HAP-1 (cell line): ENCODE measurements at regions not wholly inside any gene's neighbourhood (a gene's known extent, or its start where the extent isn't known, plus 50 kb on each side); places are given as distances from the start of the nearest gene placed in this dataset.
"Not testable (repeated sequence)": the region's sequence is repeated elsewhere in the genome, so short reads cannot be mapped to it uniquely, and the experiment has no call there.

Experiments
- DNase-seq, 2 experiments: peaks; one replicate each; pipeline ENCODE4 v3.0.0-alpha.2; 2016 to 2020; ENCODE audit warnings: low spot score in 2 of 2
- H3K27me3 ChIP-seq: fragments of 250-450 bp; sonication (Bioruptor Pico); 2 replicates; pipeline ENCODE4 v1.5.1; 2020; ENCODE audit warnings: low read depth, mild to moderate bottlenecking, moderate library complexity
- H3K36me3 ChIP-seq: fragments of 250-450 bp; sonication (Bioruptor Pico); replicated peaks from 2 replicates; pipeline ENCODE4 v1.5.1; 2020; ENCODE audit warnings: mild to moderate bottlenecking
- H3K4me1 ChIP-seq: fragments of 250-450 bp; sonication (Bioruptor Pico); 2 replicates; pipeline ENCODE4 v1.5.1; 2020; ENCODE audit warnings: mild to moderate bottlenecking
- H3K4me3 ChIP-seq: fragments of 250-450 bp; sonication (Bioruptor Pico); 2 replicates; pipeline ENCODE4 v1.5.1; 2020; ENCODE audit warnings: mild to moderate bottlenecking, moderate library complexity
- H3K9me3 ChIP-seq: fragments of 250-450 bp; sonication (Bioruptor Pico); 2 replicates; pipeline ENCODE4 v1.5.1; 2020; ENCODE audit warnings: mild to moderate bottlenecking, moderate library complexity
- in situ Hi-C: fragments of 300-500 bp; cut with MboI; formaldehyde crosslinking; loops from 3 replicates; pipeline ENCODE4 v1.14.3; 2020; ENCODE audit warnings: low sequenced_read_pairs, inconsistent platforms, mixed read lengths

DNA sequence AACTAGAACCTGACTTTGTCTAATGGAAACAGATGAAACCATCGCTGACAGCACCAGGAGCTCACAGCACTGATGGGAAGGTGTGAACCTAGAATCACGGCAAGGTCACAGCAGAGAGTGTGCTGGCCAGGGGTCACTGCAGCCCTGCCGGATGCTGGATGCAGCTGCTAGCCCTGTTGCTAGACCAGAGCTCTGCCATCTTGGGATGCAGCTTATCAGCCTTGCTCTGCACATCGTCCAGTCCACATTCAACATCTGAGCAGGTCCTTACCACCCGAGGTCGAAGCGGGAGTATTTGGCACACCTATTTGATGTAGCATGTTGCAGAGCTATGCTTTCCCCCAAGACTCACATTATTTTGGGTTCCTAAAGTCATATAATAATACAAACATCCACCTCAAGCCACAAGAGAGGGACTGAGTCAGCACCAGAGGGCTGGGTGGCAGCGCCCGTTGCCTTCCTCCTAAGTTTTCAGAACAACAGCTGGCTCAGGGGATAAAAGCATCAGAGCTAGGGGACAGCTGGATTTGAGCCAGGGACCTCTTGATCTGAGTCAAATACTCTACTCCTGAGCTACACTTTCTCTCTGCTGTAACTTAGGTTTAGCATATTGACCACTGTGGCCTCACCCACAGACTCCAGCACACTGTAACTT, 135.3 kb downstream of the ZNF467 start:
- no peaks in the 10 kb centered on the region for H3K9me3 ChIP-seq
- in situ Hi-C loops, result no loop called here
- no peaks in the 10 kb centered on the region for H3K4me1 ChIP-seq
- no peak for DNase-seq
- H3K4me3 ChIP-seq, result no peak overlapping the region
- no peaks in the 10 kb centered on the region; the same call in 1 of the 2 replicates for H3K27me3 ChIP-seq
- no peaks in the 10 kb centered on the region for H3K36me3 ChIP-seq

DNA sequence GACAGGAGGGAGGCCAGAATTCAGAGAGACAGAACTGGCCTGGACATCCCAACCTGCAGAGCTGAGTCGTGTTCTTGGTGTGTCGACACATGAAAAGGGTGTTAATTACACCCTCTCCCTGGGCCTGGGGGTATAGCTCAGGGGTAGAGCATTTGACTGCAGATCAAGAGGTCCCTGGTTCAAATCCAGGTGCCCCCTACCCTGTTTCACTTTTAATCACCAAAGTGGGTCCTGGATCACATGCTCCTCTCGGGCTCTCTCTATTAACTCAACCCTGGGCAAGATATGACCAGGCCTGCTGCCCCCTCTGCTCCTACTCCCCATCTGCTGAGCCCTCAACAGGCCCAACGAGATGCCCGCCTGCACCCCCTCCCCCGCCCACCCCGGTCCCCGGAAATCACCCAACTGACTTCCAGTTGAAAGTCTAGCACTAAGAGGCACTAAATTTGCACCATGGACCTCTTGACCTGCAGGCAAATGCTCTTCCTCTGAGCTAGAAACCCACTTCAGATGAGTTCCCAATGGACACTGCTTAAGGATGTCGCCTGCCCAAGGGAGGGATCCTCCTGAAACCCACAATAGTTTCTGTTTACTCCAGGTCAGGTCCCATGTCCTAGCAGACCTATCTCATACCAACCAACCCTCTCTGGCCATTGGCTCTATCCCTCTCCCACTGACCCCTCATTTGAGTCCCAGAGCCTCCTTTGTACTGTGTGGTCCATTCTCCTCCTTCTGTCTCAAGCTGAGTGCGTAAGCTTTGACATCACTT, 137.6 kb downstream of the ZNF467 start:
- no peak overlapping the region for H3K4me3 ChIP-seq
- in situ Hi-C loops, result no loop called here
- H3K36me3 ChIP-seq, result no peaks in the 10 kb centered on the region
- no peaks in the 10 kb centered on the region for H3K9me3 ChIP-seq
- peak; percentile 20 to 45 for DNase-seq
- peaks cover 7% of the 10 kb centered on the region; the same call in 1 of the 2 replicates for H3K27me3 ChIP-seq
- no peaks in the 10 kb centered on the region for H3K4me1 ChIP-seq

DNA sequence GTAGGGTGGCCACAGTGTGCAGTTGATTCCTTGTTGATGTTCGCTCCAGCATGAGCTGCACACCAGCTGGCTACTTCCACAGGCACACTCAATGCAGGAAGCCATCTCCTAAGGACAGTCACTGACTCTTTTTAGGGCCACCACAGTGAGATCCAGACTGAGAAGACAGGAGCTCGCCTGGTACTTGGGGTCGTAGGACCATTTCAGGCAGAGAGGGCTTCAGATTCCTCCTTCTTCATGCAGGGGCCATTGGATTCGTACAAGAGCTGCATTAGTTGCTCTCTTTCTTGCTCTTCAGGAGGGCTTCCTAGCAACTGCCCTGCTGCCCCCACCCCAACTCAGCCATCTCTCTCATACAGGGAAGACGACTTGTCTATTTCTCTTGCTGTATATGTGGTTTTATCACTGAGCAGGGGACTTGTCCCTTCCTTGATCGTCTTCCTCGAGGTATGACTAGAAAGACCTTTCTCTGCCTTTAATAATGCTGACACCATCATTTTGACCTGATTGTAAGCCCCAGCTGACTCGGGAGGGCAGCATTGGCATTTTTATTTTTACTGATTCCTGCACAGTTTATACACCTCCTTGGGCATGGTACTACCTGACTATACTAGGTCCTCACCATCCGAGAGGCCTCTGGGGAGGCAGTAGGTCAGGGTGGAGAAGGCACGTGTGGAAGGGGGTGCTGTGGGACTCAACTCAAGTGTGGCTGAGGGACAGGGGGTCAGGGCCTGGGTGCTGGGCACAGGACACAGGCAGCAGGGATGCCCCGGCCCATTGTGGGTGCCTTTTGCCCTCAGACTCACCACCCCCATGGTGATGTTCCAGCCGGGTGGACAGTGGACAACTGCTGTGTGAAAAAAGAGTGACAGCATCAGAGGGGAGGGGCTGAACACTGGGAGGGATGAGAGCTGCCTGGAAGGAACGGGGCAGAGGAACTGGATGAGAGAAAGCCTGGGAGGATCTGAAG, 136.7 kb upstream of the ZNF746 start:
- Histone ChIP-seq H3K4me3 (no peak overlapping the region), H3K4me1 (no peaks in the 10 kb centered on the region), H3K36me3 (no peaks in the 10 kb centered on the region), H3K9me3 (no peaks in the 10 kb centered on the region), H3K27me3 (peaks cover 16% of the 10 kb centered on the region)
- no peak for DNase-seq
- in situ Hi-C loops, result no loop called here

DNA sequence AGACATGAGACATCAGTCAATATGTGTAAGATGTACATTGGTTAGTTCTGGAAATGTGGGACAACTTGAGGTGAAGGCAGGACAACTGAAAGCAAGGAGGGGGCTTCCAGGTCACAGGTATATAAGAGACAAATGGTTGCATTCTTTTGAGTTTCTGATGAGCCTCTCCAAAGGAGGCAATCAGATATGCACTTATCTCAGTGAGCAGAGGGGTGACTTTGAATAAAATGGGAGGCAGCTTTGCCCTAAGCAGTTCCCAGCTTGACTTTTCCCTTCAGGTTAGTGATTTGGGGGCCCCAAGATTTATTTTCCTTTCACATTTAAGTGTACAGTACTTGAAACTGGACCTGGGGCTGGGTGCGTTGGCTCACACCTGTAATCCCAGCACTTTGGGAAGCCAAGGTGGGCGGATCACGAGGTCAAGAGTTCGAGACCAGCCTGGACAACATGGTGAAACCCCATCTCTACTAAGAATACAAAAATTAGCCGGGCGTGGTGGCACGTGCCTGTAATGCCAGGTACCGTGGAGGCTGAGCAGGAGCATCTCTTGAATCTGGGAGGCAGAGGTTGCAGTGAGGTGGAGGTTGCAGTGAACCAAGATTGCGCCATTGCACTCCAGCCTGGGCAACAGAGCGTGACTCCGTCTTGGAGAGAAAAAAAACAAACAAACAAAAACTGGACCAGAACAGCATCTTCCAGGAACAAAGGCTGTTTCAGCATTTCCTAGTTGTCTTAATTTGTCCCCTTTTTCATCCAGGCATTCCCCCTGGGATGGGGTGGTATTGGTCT, 130.9 kb upstream of the ZNF746 start:
- not testable (repeated sequence) for H3K9me3 ChIP-seq, H3K36me3 ChIP-seq

DNA sequence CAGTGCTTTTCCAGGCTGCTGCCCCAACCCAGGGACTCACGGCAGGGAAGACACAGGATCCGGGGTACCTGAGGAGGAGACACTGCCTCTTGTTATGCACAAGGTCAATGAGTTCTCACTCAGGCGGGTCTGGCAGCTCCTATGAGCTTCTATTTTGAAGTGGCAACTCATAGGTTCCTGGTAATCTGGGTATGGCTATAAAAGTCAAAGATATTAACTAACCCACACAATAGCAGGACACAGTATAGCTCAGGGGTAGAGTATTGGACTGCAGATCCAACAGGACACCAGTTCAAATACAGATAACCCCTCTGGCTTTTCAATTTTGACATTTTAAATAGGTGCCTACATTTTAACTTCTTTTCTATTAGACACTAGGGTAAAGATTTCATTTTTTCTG, 130.3 kb upstream of the ZNF746 start:
- in situ Hi-C loops, result no loop called here
- no peak overlapping the region for H3K4me3 ChIP-seq
- H3K9me3 ChIP-seq, result no peaks in the 10 kb centered on the region
- H3K27me3 ChIP-seq, result peaks cover 15% of the 10 kb centered on the region
- H3K36me3 ChIP-seq, result no peaks in the 10 kb centered on the region
- no peak for DNase-seq
- peaks cover 6% of the 10 kb centered on the region for H3K4me1 ChIP-seq

More for the DNA sequence above, 130.9 kb upstream of the ZNF746 start:
- DNase-seq, in situ Hi-C loops, H3K4me1 ChIP-seq, H3K4me3 ChIP-seq: not testable (repeated sequence)
- peaks cover 16% of the 10 kb centered on the region for H3K27me3 ChIP-seq

DNA sequence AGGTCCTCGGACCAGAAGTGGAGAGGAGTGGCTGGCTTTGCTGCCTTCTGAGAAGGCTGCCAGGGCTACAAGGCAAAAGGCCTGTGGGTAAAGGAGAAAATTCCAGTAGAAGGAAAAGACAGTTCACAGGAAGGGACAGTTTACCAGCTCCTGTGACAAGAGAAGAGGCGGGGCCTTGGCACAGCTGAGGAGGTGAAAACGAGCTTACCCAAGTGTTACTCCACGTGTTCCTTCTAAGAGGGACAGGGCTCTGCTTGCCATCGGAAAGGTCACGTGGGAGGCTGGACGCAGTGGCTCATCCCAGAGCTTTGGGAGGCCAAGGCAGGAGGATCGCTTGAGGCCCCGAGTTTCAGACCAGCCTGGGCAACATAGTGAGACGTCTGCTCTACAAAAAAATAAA, 129.4 kb upstream of the ZNF746 start:
- H3K4me3 ChIP-seq, result no peak overlapping the region
- peaks cover 13% of the 10 kb centered on the region for H3K27me3 ChIP-seq

DNA sequence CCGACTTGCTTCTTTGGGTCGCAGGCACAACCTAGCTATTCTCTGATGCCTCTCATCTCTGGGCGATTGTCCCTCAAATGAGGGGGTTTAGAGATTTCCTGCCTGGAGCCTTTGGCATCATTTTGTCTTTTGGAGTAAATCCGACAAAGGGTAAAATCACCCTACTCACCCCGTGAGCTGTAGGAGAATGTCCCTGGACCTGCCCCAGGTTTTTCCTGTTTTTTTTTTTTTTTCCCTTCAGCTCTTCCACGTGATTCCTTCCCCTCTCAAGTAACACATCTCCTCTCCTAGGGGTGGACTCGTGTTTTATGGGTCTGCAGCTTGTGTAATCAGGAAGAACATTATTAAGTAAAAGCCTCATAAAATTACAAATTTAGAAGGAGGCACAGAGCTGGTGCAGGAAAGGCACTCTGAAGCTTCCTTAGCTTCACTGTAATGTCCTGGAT, 128.4 kb upstream of the ZNF746 start:
- peaks cover 6% of the 10 kb centered on the region for H3K4me1 ChIP-seq
- in situ Hi-C loops, result no loop called here
- no peaks in the 10 kb centered on the region for H3K9me3 ChIP-seq
- DNase-seq, result no peak
- no peak overlapping the region for H3K4me3 ChIP-seq
- H3K27me3 ChIP-seq, result peaks cover 11% of the 10 kb centered on the region
- H3K36me3 ChIP-seq, result no peaks in the 10 kb centered on the region; the same call in 1 of the 2 replicates

More for the DNA sequence above, 129.4 kb upstream of the ZNF746 start:
- Histone ChIP-seq H3K4me1 (peaks cover 6% of the 10 kb centered on the region), H3K9me3 (no peaks in the 10 kb centered on the region), H3K36me3 (no peaks in the 10 kb centered on the region)
- no peak for DNase-seq
- in situ Hi-C loops, result no loop called here

DNA sequence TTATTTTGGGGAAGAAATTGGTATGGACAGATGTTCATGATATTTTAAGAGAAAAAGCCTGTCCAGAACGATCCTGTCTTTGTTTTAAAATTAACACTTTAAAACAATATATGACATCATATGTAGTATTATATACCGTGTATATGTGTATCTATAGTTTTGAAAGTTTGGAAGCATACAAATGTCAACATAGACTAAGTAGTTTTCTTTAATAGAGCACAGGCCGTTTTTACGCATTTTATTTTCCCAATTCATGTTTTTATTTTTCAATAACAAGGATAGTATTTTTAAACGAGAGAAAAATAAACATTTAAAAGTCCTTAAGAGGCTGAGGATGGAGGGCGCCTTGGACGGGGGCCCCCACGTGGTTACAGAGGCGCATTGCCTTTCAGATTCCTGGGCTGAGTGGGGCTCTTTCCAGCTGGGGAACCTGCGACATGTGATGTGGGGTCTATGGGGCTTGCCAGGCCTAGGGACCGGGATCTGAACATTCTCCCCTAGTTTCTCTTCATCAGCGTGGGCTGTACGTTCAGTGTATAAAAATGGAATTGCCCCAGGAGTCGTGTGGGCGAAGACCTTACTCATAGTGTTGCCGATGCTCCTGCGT, 127.8 kb upstream of the ZNF746 start:
- Histone ChIP-seq H3K4me1 (peaks cover 6% of the 10 kb centered on the region), H3K36me3 (peaks cover 5% of the 10 kb centered on the region), H3K4me3 (no peak overlapping the region), H3K27me3 (peaks cover 8% of the 10 kb centered on the region), H3K9me3 (no peaks in the 10 kb centered on the region)
- in situ Hi-C loops, result no loop called here
- DNase-seq, result peak; percentile 49 to 75

DNA sequence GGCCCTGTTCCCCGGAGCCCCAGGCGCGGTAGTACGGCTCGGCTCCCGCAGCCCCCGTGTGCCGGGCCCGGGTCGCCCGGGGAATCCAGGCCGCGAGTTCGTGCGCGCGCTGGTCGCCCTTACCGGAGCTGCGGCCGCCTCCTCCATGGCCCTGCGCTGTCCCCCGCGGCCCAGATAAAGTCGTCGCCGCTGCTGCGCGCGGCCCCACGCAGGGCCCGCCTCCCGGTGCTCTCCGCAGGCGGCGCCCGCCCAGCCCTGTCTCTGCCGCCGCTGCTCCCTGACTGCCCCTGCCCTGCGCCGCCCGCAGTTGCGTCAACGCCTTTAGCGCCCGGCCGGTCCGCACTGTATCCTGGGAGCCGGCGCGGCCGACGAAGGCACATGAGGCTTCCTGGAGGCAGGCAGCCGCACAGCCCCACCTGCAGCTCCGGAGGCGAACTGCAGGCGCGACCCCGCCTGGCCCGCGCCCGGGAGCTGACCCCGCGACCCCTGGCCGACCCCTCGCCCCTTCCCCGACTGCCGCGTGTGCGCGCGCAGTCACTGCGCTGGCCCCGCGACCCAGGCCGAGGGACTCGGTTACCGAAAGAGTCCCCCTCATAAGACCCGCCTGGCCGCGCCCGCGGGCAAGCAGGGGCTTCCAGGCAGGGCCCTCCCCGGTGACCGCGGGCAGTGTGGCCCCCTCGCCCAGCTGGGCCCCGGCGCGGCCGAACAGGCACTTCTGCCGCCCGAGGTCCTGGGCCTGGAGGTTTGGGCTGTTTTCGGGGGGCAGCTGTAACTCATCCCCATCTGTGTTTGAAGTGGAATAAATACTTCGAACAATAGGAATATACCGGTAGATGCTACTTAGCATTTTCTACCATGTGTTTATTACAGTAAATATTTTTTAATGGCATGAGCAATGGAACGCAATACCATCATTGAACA, 127.1 kb upstream of the ZNF746 start:
- in situ Hi-C loops, result no loop called here
- peaks cover 6% of the 10 kb centered on the region for H3K4me1 ChIP-seq
- H3K27me3 ChIP-seq, result peaks cover 3% of the 10 kb centered on the region; the same call in 1 of the 2 replicates
- H3K36me3 ChIP-seq, result peaks cover 10% of the 10 kb centered on the region
- H3K4me3 ChIP-seq, result peak overlapping the region; percentile 66
- peak; percentile 88 to 94 for DNase-seq
- no peaks in the 10 kb centered on the region for H3K9me3 ChIP-seq

DNA sequence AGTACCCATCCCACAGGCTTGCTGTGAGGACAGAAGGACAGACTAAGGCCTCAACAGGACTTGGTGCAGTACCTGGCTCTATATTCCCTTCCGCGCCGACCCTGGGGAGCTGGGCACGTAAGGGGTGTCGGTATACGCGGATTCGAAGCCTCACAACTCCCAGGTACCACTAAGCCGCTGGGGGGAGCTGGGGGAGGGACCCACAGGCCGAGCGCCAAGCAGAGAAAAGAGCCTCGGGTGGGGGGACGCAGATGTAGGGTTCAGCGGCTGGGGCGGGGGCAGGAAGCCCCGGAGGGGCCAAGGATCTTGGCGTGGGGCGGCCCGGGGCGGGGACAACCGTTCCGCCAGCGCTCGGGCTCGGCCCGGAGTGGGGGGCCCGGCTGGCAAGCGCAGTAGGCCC, 126.4 kb upstream of the ZNF746 start:
- in situ Hi-C loops, result no loop called here
- Histone ChIP-seq H3K9me3 (no peaks in the 10 kb centered on the region), H3K4me3 (peak overlapping the region; percentile 66), H3K4me1 (peaks cover 6% of the 10 kb centered on the region), H3K27me3 (no peaks in the 10 kb centered on the region), H3K36me3 (peaks cover 17% of the 10 kb centered on the region)
- peak in 1 of 2 experiments; percentile 47 for DNase-seq

DNA sequence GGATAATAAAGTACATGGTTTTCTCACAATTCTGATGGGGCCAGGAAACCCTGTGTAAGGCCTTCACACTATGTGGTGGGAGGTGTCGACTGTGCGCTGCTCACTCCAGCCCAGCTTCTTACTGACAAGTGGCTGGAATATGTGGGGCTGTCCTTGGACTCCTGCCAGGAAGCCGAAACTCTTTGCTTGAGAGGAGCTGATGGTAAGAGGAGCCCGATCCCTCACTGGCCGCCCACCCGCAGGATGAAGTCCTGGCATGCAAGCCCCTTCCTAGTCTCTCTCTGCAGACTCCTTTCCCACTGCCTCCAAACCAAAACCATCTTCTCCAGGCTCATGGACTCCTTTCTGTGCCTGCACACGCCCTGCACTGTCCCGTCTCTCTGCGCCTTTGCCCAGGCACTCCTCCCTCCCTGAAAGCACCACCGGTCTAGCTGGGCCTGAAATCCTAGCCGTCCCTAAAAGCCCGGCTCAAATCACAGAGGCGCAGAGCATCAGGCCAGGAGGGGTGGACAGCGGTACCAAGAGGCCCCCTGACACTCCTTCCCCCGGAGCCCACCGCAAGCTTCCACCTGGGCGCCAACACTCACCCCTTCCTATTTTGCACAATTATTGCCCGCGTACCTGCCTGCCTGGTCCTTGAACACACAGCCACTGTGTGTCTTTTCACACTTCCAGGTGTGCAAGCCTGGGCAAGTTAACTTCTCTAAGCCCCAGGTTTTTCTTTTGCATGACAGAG, 125.8 kb upstream of the ZNF746 start:
- DNase-seq, result peak; percentile 30 to 83
- in situ Hi-C loops, H3K9me3 ChIP-seq, H3K27me3 ChIP-seq, H3K4me1 ChIP-seq: not testable (repeated sequence)
- Histone ChIP-seq H3K4me3 (peak overlapping the region; percentile 66), H3K36me3 (peaks cover 23% of the 10 kb centered on the region)
